NCI-H187 (cell line): ENCODE measurements at regions not wholly inside any gene's neighbourhood (a gene's known extent, or its start where the extent isn't known, plus 50 kb on each side); places are given as distances from the start of the nearest gene placed in this dataset.

Experiments
- DNase-seq, 2 experiments: peaks; one replicate each; lab custom pipeline; 2025; lab: John Stamatoyannopoulos, UW

- DNase-seq = no peak
Observed at GRCh38 chr1:172801771-172802322, 142.9 kb downstream of the FASLG start.

GRCh38 chr1:172809750-172810149 lies 150.8 kb downstream of the FASLG start:
- DNase-seq = no peak

DNA sequence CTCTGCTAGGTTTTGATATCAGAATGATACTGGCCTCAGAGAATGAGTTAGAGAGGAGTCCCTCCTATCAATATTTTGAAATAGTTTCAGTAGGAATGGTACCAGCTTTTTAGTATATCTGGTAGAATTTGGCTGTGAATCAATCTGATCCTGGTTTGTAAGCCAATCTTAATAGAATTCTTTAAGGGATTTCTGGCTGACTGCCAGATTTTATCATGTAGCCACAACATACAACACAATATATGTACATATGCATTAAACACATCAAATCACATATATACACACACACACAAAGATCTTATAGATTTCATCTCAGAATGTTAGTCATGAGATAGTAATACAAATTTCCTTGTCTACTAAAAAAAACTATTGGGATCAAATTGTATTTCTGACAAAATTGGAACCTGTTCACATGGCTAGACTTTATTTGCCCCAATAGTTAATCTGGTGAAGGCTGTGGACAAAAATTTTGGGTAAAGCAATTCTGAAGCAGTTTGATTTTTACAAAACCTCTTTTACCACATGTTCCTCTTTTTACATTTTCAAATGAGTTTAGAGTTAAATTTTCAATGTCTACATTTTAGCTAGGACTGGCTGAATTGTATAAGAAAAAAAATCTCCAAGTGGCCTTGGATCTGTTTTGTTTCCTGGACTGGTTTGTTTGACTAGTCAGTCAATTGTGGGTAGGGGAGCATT lies 151.7 kb downstream of the FASLG start:
- no peak for DNase-seq

DNA sequence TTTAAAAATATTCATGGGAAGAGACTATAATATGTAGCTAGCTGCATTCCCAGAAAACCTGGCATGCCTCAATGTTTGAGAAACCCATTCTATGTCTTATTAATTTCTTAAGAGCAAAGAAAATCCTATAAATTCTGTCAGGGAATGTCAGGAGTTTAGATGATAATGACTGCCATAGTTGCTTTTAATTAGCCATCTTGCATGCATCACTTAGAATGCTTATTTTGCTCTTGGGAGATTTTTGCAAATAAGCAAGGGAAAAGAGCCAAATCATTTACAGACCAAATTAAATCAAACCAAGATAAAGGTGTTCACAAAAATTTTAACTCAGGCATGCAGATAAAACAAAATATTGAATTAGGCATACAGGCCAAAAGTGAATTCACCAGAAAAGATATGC lies 152.8 kb downstream of the FASLG start:
- no peak for DNase-seq

GRCh38 chr1:172812118-172812517 lies 153.2 kb downstream of the FASLG start:
- no peak for DNase-seq

DNA sequence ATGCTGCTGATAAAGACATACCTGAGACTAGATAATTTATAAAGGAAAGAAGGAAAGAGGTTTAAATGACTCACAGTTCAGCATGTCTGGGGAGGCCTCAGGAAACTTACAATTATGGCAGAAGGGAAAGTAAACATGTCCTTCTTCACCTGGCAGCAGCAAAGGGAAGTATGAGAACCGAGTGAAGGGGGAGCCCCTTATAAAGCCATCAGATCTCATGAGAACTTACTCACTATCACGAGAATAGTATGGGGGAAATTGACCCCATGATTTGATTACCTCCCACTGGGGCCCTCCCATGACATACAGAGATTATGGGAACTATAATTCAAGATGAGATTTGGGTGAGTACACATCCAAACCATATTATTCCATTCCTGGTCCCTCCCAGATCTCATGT lies 154.4 kb downstream of the FASLG start:
- no peak for DNase-seq

DNA sequence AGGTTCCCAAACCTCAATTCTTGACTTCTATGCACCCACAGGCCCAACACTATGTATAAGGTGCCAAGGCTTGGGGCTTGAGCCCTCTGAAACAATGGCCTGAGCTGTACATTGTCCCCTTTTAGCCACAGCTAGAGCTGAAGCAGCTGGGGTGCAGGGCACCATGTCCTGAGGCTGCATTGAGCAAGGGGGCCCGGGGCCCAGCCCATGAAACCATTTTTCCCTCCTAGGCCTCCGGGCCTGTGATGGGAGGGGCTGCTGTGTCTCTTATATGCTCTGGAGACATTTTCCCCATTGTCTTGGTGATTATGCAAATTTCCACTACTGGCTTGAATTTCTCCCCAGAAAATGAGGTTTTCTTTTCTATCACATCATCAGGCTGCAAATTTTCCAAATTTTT lies 155.5 kb downstream of the FASLG start:
- no peak for DNase-seq

- no peak for DNase-seq
Observed at GRCh38 chr1:172815740-172816139, 156.8 kb downstream of the FASLG start.

DNA sequence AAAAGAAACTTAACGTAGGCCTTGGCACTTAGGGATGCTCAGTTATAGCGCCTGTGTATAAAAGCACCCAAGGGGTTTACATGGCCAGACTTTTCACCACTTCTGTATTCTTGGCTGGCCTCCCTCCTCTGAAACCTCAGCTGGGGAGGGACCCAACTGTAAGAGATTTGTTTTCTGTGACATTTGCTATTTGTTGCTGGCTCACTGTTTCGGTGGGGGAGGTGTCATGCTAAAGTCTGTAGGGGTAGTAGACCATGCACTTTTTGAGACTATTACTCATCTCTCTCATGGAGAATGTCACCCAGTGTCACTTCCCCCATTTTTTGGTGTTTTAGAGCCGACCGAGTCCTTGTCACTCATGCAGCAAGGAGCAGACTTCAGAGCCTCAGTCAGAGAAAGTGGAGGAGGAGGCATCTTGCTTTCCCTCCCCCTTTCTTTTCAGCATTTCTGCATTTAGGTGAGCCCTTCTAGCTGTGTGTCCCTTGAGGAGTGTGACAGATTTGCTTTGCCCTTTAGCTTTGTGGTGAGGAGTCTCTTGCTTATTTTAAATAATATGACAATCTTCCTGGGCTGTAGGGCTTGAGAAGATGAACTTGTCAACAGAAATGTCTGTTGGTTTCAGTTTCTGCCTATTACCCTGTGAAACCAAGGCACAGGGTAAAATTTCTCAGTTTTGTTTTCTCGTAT lies 160.1 kb downstream of the FASLG start:
- no peak for DNase-seq

- no peak for DNase-seq
Observed at GRCh38 chr1:172820475-172821158, 161.7 kb downstream of the FASLG start.

DNA sequence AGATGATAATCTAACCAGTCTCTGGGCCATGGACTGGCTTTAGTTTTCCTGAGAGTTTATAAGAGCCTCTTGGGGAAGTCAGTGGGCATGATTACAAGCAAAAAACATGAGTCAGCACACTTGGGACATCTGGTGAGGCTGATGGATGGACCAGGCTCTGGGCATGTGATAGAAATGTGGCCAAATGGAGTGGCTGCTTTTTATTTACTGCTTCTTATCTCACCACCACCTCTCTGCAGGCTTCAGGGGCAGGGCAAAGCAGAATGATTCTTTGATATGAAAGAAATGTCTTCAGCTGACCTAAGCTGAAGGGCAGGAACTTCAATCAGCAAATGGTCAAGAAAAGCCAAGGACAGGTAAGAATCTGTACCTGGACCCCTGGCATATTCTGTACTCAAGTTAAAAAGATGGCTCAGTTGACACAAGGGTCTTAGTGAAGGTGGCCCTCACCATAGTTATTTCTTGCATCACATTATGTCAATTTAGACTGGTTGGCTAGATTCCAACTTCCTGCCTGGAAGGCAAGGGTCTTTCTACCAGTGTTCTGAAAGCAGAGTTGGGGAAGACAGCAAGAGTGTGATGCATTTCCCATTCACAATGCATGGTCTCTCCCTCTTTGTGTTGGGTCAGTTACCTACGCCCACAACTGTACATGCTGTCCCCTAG lies 162.8 kb downstream of the FASLG start:
- no peak for DNase-seq

GRCh38 chr1:172822886-172823285 lies 164.0 kb downstream of the FASLG start:
- DNase-seq = no peak

- DNase-seq = no peak
Observed at GRCh38 chr1:172823534-172823933, 164.6 kb downstream of the FASLG start.

DNA sequence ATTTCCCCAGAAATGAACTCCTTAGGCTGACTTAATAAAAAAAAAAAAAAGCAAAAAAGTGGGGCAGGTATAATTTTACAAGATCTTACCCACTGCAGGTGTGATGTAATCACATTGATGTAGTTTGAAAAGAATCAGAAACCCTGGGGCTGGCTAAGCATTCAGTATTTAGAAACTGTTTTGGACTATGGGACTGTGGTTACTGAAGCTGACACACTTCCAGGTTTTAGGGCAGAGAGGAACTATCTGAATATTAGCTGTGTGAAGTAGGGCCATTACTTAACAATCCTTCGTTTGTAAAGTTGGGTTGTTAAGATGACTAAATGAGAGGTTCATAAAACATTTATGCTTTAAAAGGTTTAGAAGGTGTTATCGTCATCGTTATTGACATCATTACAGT lies 165.3 kb downstream of the FASLG start:
- DNase-seq = no peak

GRCh38 chr1:172826096-172826741 lies 167.3 kb downstream of the FASLG start:
- no peak for DNase-seq

- DNase-seq = no peak
Observed at GRCh38 chr1:172827301-172827700, 168.4 kb downstream of the FASLG start.

DNA sequence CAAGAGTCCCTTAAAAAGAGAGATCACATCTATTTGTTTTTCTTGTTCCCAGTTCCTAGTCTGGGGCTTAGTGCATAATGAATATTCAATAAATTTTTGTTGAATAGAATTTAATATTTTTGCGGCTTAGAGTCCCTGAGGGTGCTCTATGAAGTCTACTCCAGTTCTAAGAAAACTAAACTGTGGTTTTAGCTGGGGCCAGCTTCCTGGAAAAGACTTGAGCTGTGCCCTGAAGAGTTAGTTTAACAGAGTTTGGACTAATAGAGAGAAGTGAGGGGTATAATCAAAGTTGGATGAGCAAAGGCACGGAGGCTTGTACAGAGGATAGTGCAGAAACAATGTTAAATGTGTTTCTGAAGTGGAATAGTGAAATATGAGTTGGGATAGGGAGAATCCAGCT lies 168.9 kb downstream of the FASLG start:
- no peak for DNase-seq

- DNase-seq = peak in 1 of 2 experiments; percentile 9
Observed at GRCh38 chr1:172832006-172832725, 173.3 kb downstream of the FASLG start.

DNA sequence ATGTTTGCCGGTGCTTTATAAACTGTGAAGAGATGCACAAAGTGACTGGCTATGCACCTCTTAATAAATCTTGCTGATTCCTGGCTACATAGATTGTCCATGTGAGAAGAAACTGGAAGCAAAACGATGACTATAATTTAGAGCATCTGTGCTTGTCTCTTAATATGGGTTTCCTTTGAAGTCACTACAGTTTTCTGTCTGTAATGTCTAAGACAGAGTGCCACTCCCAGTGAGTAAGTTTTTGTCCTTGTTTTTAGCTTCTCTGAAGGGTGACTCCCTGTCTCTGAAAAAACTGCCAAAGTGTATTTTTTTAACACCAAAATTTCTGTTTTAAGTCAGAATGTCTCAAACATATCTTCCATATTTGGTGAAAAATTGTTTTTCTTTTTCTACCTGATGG lies 175.1 kb downstream of the FASLG start:
- no peak for DNase-seq

DNA sequence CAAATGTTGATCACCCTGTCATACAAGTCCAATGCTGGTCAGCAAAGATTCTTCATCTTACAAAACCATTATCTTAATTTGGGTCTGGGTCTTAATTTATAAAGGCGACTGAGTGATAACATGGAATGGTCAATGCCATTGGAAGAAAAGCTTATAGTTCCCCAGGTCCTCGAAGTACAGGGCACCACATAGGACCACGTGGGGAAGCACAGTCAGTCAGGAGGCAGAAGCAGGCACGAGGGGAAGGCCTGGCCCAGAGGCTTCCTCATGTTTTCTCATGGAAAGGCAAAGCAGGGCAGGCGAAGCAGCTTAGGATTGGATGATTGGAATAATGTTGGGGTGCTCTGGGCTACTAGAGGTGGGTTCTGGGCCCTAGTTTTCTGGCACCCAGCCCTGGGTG lies 175.7 kb downstream of the FASLG start:
- DNase-seq = no peak

GRCh38 chr1:172835834-172836233 lies 176.9 kb downstream of the FASLG start:
- DNase-seq = no peak
